ENCODE measurements at regions not wholly inside any gene's neighbourhood (a gene's known extent, or its start where the extent isn't known, plus 50 kb on each side); places are given as distances from the start of the nearest gene placed in this dataset.
"Not testable (repeated sequence)": the region's sequence is repeated elsewhere in the genome, so short reads cannot be mapped to it uniquely, and the experiment has no call there.

GRCh38 chr5:91449083-91449482, 66.0 kb upstream of the ARRDC3 start:
- H3K9me3 ChIP-seq (ENCODE audit: control insufficient read depth, insufficient read depth, low read length) = no peaks in the 10 kb centered on the region
- H3K36me3 ChIP-seq (ENCODE audit: control insufficient read depth, insufficient read depth, low read length) = no peaks in the 10 kb centered on the region
- no peak overlapping the region for H3K9ac ChIP-seq (ENCODE audit: low read depth, low read length)
- peaks cover 7% of the 10 kb centered on the region; the same call in 1 of the 2 replicates for H3K4me1 ChIP-seq (ENCODE audit: control insufficient read depth, insufficient read depth, low read length)
- no peaks in the 10 kb centered on the region for H3K27me3 ChIP-seq (ENCODE audit: control insufficient read depth, insufficient read depth, low read length)
- no peak overlapping the region for H3K27ac ChIP-seq (ENCODE audit: low read depth, low read length)
- H3K4me3 ChIP-seq (ENCODE audit: low read depth, low read length) = no peak overlapping the region

GRCh38 chr5:91448079-91448478, 65.0 kb upstream of the ARRDC3 start:
- not testable (repeated sequence) for H3K9me3 ChIP-seq (ENCODE audit: control insufficient read depth, insufficient read depth, low read length); H3K9ac ChIP-seq (ENCODE audit: low read depth, low read length); H3K27me3 ChIP-seq (ENCODE audit: control insufficient read depth, insufficient read depth, low read length); H3K36me3 ChIP-seq (ENCODE audit: control insufficient read depth, insufficient read depth, low read length); H3K27ac ChIP-seq (ENCODE audit: low read depth, low read length); H3K4me3 ChIP-seq (ENCODE audit: low read depth, low read length)
- H3K4me1 ChIP-seq (ENCODE audit: control insufficient read depth, insufficient read depth, low read length) = peaks cover 12% of the 10 kb centered on the region

GRCh38 chr5:91446880-91447279, 63.8 kb upstream of the ARRDC3 start:
- H3K9me3 ChIP-seq (ENCODE audit: control insufficient read depth, insufficient read depth, low read length); H3K9ac ChIP-seq (ENCODE audit: low read depth, low read length): not testable (repeated sequence)

GRCh38 chr5:91443761-91444467, 60.8 kb upstream of the ARRDC3 start:
- Histone ChIP-seq H3K4me3 (ENCODE audit: low read depth, low read length) (no peak overlapping the region), H3K36me3 (ENCODE audit: control insufficient read depth, insufficient read depth, low read length) (no peaks in the 10 kb centered on the region), H3K27ac (ENCODE audit: low read depth, low read length) (no peak overlapping the region), H3K9ac (ENCODE audit: low read depth, low read length) (no peak overlapping the region), H3K27me3 (ENCODE audit: control insufficient read depth, insufficient read depth, low read length) (no peaks in the 10 kb centered on the region), H3K4me1 (ENCODE audit: control insufficient read depth, insufficient read depth, low read length) (peaks cover 12% of the 10 kb centered on the region), H3K9me3 (ENCODE audit: control insufficient read depth, insufficient read depth, low read length) (no peaks in the 10 kb centered on the region)

More at GRCh38 chr5:91446880-91447279, 63.8 kb upstream of the ARRDC3 start:
- not testable (repeated sequence) for H3K4me3 ChIP-seq (ENCODE audit: low read depth, low read length); H3K27ac ChIP-seq (ENCODE audit: low read depth, low read length); H3K27me3 ChIP-seq (ENCODE audit: control insufficient read depth, insufficient read depth, low read length); H3K36me3 ChIP-seq (ENCODE audit: control insufficient read depth, insufficient read depth, low read length)
- peaks cover 12% of the 10 kb centered on the region for H3K4me1 ChIP-seq (ENCODE audit: control insufficient read depth, insufficient read depth, low read length)

GRCh38 chr5:91443023-91443422, 59.9 kb upstream of the ARRDC3 start:
- Histone ChIP-seq H3K27me3 (ENCODE audit: control insufficient read depth, insufficient read depth, low read length) (no peaks in the 10 kb centered on the region), H3K36me3 (ENCODE audit: control insufficient read depth, insufficient read depth, low read length) (no peaks in the 10 kb centered on the region), H3K4me1 (ENCODE audit: control insufficient read depth, insufficient read depth, low read length) (peaks cover 12% of the 10 kb centered on the region), H3K4me3 (ENCODE audit: low read depth, low read length) (no peak overlapping the region), H3K9ac (ENCODE audit: low read depth, low read length) (no peak overlapping the region), H3K9me3 (ENCODE audit: control insufficient read depth, insufficient read depth, low read length) (no peaks in the 10 kb centered on the region), H3K27ac (ENCODE audit: low read depth, low read length) (no peak overlapping the region)

- Histone ChIP-seq H3K4me1 (ENCODE audit: control insufficient read depth, insufficient read depth, low read length) (peaks cover 12% of the 10 kb centered on the region), H3K9me3 (ENCODE audit: control insufficient read depth, insufficient read depth, low read length) (no peaks in the 10 kb centered on the region), H3K9ac (ENCODE audit: low read depth, low read length) (no peak overlapping the region)
These were observed 58.0 kb upstream of the ARRDC3 start for GRCh38 chr5:91441082-91441481.

GRCh38 chr5:91438871-91439270, 55.8 kb upstream of the ARRDC3 start:
- H3K4me1 ChIP-seq (ENCODE audit: control insufficient read depth, insufficient read depth, low read length) = peaks cover 16% of the 10 kb centered on the region
- no peak overlapping the region for H3K27ac ChIP-seq (ENCODE audit: low read depth, low read length)
- H3K27me3 ChIP-seq (ENCODE audit: control insufficient read depth, insufficient read depth, low read length) = no peaks in the 10 kb centered on the region
- H3K9ac ChIP-seq (ENCODE audit: low read depth, low read length) = no peak overlapping the region
- H3K36me3 ChIP-seq (ENCODE audit: control insufficient read depth, insufficient read depth, low read length) = no peaks in the 10 kb centered on the region
- H3K9me3 ChIP-seq (ENCODE audit: control insufficient read depth, insufficient read depth, low read length) = no peaks in the 10 kb centered on the region
- no peak overlapping the region for H3K4me3 ChIP-seq (ENCODE audit: low read depth, low read length)

More at GRCh38 chr5:91441082-91441481, 58.0 kb upstream of the ARRDC3 start:
- Histone ChIP-seq H3K27me3 (ENCODE audit: control insufficient read depth, insufficient read depth, low read length) (no peaks in the 10 kb centered on the region), H3K27ac (ENCODE audit: low read depth, low read length) (no peak overlapping the region), H3K36me3 (ENCODE audit: control insufficient read depth, insufficient read depth, low read length) (no peaks in the 10 kb centered on the region), H3K4me3 (ENCODE audit: low read depth, low read length) (no peak overlapping the region)

- no peaks in the 10 kb centered on the region for H3K36me3 ChIP-seq (ENCODE audit: control insufficient read depth, insufficient read depth, low read length)
- peaks cover 17% of the 10 kb centered on the region for H3K4me1 ChIP-seq (ENCODE audit: control insufficient read depth, insufficient read depth, low read length)
- no peaks in the 10 kb centered on the region for H3K27me3 ChIP-seq (ENCODE audit: control insufficient read depth, insufficient read depth, low read length)
These were observed 53.1 kb upstream of the ARRDC3 start for GRCh38 chr5:91436241-91436640.

GRCh38 chr5:91434348-91434747, 51.2 kb upstream of the ARRDC3 start:
- Histone ChIP-seq H3K27me3 (ENCODE audit: control insufficient read depth, insufficient read depth, low read length) (no peaks in the 10 kb centered on the region), H3K9ac (ENCODE audit: low read depth, low read length) (no peak overlapping the region), H3K4me1 (ENCODE audit: control insufficient read depth, insufficient read depth, low read length) (peaks cover 17% of the 10 kb centered on the region), H3K9me3 (ENCODE audit: control insufficient read depth, insufficient read depth, low read length) (no peaks in the 10 kb centered on the region), H3K4me3 (ENCODE audit: low read depth, low read length) (no peak overlapping the region), H3K36me3 (ENCODE audit: control insufficient read depth, insufficient read depth, low read length) (no peaks in the 10 kb centered on the region), H3K27ac (ENCODE audit: low read depth, low read length) (no peak overlapping the region)

More at GRCh38 chr5:91436241-91436640, 53.1 kb upstream of the ARRDC3 start:
- H3K27ac ChIP-seq (ENCODE audit: low read depth, low read length) = no peak overlapping the region
- no peaks in the 10 kb centered on the region for H3K9me3 ChIP-seq (ENCODE audit: control insufficient read depth, insufficient read depth, low read length)
- no peak overlapping the region for H3K4me3 ChIP-seq (ENCODE audit: low read depth, low read length)
- no peak overlapping the region for H3K9ac ChIP-seq (ENCODE audit: low read depth, low read length)

- no peak overlapping the region for H3K9ac ChIP-seq (ENCODE audit: low read depth, low read length)
- H3K27me3 ChIP-seq (ENCODE audit: control insufficient read depth, insufficient read depth, low read length) = no peaks in the 10 kb centered on the region
- H3K27ac ChIP-seq (ENCODE audit: low read depth, low read length) = peak overlapping the region; percentile 1
- no peaks in the 10 kb centered on the region for H3K36me3 ChIP-seq (ENCODE audit: control insufficient read depth, insufficient read depth, low read length)
- no peaks in the 10 kb centered on the region for H3K9me3 ChIP-seq (ENCODE audit: control insufficient read depth, insufficient read depth, low read length)
- peaks cover 17% of the 10 kb centered on the region for H3K4me1 ChIP-seq (ENCODE audit: control insufficient read depth, insufficient read depth, low read length)
- H3K4me3 ChIP-seq (ENCODE audit: low read depth, low read length) = no peak overlapping the region
These were observed 50.7 kb upstream of the ARRDC3 start for GRCh38 chr5:91433861-91434260.

All from HUES48 (cell line).